CD4-positive, alpha-beta T cell (primary cell): ENCODE measurements at regions not wholly inside any gene's neighbourhood (a gene's known extent, or its start where the extent isn't known, plus 50 kb on each side); places are given as distances from the start of the nearest gene placed in this dataset.

Experiments
- ATAC-seq: fragments of 200-7000 bp; cut with Tn5 transposase; one replicate; pipeline ENCODE4 v1.10.0; 2022; ENCODE audit warnings: mild to moderate bottlenecking; ENCODE audit not compliant: poor library complexity
- CTCF ChIA-PET: fragments of 350-600 bp; sonication (Branson Sonifier 250); formaldehyde crosslinking; loops from one replicate; lab custom pipeline; 2021; ENCODE audit warnings: antibody characterized with exemption, inconsistent platforms; lab: Charles Lee
- POLR2A ChIA-PET: fragments of 350-600 bp; sonication (Branson Sonifier 250); formaldehyde crosslinking; loops from one replicate; lab custom pipeline; 2021; ENCODE audit warnings: antibody characterized with exemption, inconsistent platforms; lab: Charles Lee
- DNase-seq, 14 experiments: peaks; one replicate each; pipeline ENCODE4 v3.0.0-alpha.2; 2013 to 2020; ENCODE audit warnings: mixed read lengths in 2 of 14
- H3K27ac ChIP-seq, 2 donors: one replicate each; pipeline versions ENCODE4 v1.5.1 to v1.7.0; 2013; ENCODE audit warnings: low read length in 2 of 2, low read depth in 1 of 2, mild to moderate bottlenecking in 1 of 2
- H3K27me3 ChIP-seq, 2 experiments: 1 replicate in 1 of 2; 2 replicates in 1 of 2; pipeline versions ENCODE4 v1.6.1 to v1.7.0; 2013; ENCODE audit warnings: low read length in 2 of 2, control low read depth in 1 of 2, mild to moderate bottlenecking in 1 of 2, moderate library complexity in 1 of 2; ENCODE audit not compliant: insufficient read depth in 2 of 2, control insufficient read depth in 1 of 2
- H3K36me3 ChIP-seq: one replicate; pipeline ENCODE4 v1.6.1; 2013; ENCODE audit warnings: low read length, control low read depth; ENCODE audit not compliant: insufficient read depth
- H3K4me1 ChIP-seq: one replicate; pipeline ENCODE4 v1.6.1; 2013; ENCODE audit warnings: low read length, control low read depth; ENCODE audit not compliant: insufficient read depth
- H3K4me3 ChIP-seq: one replicate; pipeline ENCODE4 v1.5.1; 2013; ENCODE audit warnings: mild to moderate bottlenecking, low read length, moderate library complexity
- H3K9me3 ChIP-seq, 2 experiments: 1 replicate in 1 of 2; 2 replicates in 1 of 2; pipeline versions ENCODE4 v1.6.1 to v1.7.0; 2013; ENCODE audit warnings: low read length in 2 of 2, mild to moderate bottlenecking in 2 of 2, control low read depth in 1 of 2, moderate library complexity in 1 of 2; ENCODE audit not compliant: control insufficient read depth in 1 of 2, insufficient read depth in 1 of 2
- H3K27ac Mint-ChIP-seq: one replicate; pipeline ENCODE4 v1.8.0; 2020; ENCODE audit warnings: mixed read lengths
- H3K27me3 Mint-ChIP-seq: one replicate; pipeline ENCODE4 v1.8.0; 2021; ENCODE audit warnings: mixed read lengths
- H3K36me3 Mint-ChIP-seq: one replicate; pipeline ENCODE4 v1.8.0; 2021; ENCODE audit warnings: low read depth, mixed read lengths
- H3K4me1 Mint-ChIP-seq: one replicate; pipeline ENCODE4 v1.8.0; 2021; ENCODE audit warnings: low read depth, mixed read lengths
- H3K4me3 Mint-ChIP-seq: one replicate; pipeline ENCODE4 v1.8.0; 2020; ENCODE audit warnings: mild to moderate bottlenecking, mixed read lengths
- H3K9me3 Mint-ChIP-seq: one replicate; pipeline ENCODE4 v1.8.0; 2020; ENCODE audit warnings: mixed read lengths
- intact Hi-C, 2 experiments: fragments of 100-400 bp; cut with DNase I in 1 of 2; cut with micrococcal nuclease in 1 of 2; formaldehyde crosslinking; loops; one replicate each; pipeline versions ENCODE4 v1.15.1 to v1.9.0; 2023 to 2025; cut with DNase I, micrococcal nuclease
- TF ChIP-seq, protein P1 (sequence below): fragments of 200-600 bp; IDR thresholded peaks from one replicate; pipeline ENCODE4 v1.8.0; 2022; ENCODE audit warnings: antibody characterized with exemption, mild to moderate bottlenecking

- Mint-ChIP-seq H3K27ac (no peak overlapping the region), H3K4me1 (no peaks in the 10 kb centered on the region), H3K4me3 (no peak overlapping the region), H3K36me3 (no peaks in the 10 kb centered on the region), H3K27me3 (no peaks in the 10 kb centered on the region), H3K9me3 (peaks cover 4% of the 10 kb centered on the region)
- Histone ChIP-seq H3K27ac (no peak overlapping the region), H3K4me3 (no peak overlapping the region), H3K27me3 (no peaks in the 10 kb centered on the region), H3K9me3 (peaks cover 0 to 9% of the 10 kb centered on the region in 2 experiments), H3K36me3 (no peaks in the 10 kb centered on the region), H3K4me1 (no peaks in the 10 kb centered on the region)
- ChIA-PET CTCF (no interaction called here), POLR2A (no interaction called here)
- intact Hi-C loops: no loop called here
- DNase-seq (no peak), ATAC-seq (no peak)
- TF ChIP-seq, protein P1, sequence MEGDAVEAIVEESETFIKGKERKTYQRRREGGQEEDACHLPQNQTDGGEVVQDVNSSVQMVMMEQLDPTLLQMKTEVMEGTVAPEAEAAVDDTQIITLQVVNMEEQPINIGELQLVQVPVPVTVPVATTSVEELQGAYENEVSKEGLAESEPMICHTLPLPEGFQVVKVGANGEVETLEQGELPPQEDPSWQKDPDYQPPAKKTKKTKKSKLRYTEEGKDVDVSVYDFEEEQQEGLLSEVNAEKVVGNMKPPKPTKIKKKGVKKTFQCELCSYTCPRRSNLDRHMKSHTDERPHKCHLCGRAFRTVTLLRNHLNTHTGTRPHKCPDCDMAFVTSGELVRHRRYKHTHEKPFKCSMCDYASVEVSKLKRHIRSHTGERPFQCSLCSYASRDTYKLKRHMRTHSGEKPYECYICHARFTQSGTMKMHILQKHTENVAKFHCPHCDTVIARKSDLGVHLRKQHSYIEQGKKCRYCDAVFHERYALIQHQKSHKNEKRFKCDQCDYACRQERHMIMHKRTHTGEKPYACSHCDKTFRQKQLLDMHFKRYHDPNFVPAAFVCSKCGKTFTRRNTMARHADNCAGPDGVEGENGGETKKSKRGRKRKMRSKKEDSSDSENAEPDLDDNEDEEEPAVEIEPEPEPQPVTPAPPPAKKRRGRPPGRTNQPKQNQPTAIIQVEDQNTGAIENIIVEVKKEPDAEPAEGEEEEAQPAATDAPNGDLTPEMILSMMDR: no peak
Measured at GRCh38 chr9:118515947-118516346, 811.7 kb downstream of the TLR4 start.

DNA sequence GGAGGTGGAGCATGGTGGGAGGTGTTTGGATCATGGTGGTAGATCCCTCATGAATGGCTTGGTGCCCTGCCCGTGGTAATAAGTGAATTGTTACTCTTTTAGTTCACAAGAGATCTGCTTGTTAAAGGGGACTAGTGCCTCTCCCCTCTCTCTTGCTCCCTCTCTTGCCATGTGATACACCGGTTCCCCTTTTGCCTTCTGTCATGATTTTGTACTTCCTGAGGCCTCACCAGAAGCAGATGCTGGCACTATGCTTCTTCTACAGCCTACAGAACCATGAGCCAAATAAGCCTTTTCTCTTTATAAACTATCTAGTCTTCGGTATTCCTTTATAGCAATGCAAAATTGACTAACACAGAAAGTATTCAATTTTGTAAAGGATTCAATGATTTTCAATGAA, 817.1 kb downstream of the TLR4 start:
- Mint-ChIP-seq H3K36me3 (no peaks in the 10 kb centered on the region), H3K27me3 (no peaks in the 10 kb centered on the region), H3K27ac (no peak overlapping the region), H3K9me3 (peaks cover 2% of the 10 kb centered on the region), H3K4me3 (no peak overlapping the region), H3K4me1 (no peaks in the 10 kb centered on the region)
- Histone ChIP-seq H3K9me3 (no peaks in the 10 kb centered on the region), H3K27ac (no peak overlapping the region), H3K4me3 (no peak overlapping the region), H3K4me1 (no peaks in the 10 kb centered on the region), H3K27me3 (no peaks in the 10 kb centered on the region), H3K36me3 (no peaks in the 10 kb centered on the region)
- TF ChIP-seq, protein P1: no peak
- intact Hi-C loops: no loop called here
- ChIA-PET POLR2A (no interaction called here), CTCF (no interaction called here)
- no peak for DNase-seq
- no peak for ATAC-seq

DNA sequence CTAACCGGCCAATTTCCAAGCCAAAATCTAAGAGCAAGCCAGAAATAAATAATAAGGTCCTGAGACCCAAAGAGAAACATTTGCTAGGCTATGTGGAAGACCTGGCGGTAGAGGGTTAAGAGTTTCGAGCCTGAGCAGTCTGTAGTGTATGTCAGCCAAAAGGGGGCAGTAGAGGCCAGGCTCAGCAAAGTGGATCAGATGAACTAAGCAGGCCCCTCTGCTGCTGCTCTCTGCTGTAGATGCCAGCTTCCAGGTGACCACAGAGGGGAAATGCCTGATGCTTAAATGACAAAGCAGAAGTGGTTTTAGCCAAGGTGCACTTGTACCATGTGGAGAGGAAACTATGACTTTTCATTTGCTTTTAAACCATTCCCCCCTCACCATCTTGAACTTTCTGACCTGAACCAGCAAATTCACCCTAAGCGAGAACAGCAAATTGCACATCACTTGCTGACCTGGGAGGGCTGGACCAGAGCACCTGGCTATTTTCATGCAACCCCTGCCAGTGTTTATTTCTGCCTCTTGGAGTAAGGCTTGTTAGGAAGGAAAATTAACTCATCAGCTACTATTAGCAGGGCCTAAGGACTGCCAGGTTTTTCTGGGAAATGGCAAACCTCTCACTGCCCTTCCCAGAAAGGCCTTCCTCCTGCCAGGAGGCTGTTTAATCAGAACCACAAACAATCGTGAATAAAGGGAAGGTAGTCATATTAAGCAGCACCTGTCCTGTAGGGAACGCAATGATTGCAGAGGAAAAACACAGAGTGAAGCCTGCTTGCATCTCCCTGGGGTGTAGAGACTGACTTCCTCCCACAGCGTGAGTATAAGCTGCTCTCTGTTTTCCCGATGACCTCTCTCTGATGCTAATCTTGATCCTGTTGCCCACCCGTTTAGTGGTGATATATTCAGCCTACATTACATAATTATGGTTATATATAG, 818.2 kb downstream of the TLR4 start:
- Mint-ChIP-seq H3K4me1 (no peaks in the 10 kb centered on the region), H3K27me3 (no peaks in the 10 kb centered on the region), H3K27ac (no peak overlapping the region), H3K9me3 (peaks cover 2% of the 10 kb centered on the region), H3K4me3 (no peak overlapping the region), H3K36me3 (no peaks in the 10 kb centered on the region)
- no peaks in the 10 kb centered on the region for H3K9me3 ChIP-seq
- ChIA-PET POLR2A (no interaction called here), CTCF (no interaction called here)
- H3K4me1 ChIP-seq: no peaks in the 10 kb centered on the region
- no peak overlapping the region for H3K27ac ChIP-seq
- no peaks in the 10 kb centered on the region for H3K36me3 ChIP-seq
- no peaks in the 10 kb centered on the region for H3K27me3 ChIP-seq
- H3K4me3 ChIP-seq: no peak overlapping the region
- ATAC-seq: no peak
- intact Hi-C loops: no loop called here
- TF ChIP-seq, protein P1: no peak
- DNase-seq: peak in 2 of 14 experiments; percentile 1 to 2
